Peyer's patch (tissue), 4 donors: ENCODE measurements at regions not wholly inside any gene's neighbourhood (a gene's known extent, or its start where the extent isn't known, plus 50 kb on each side); places are given as distances from the start of the nearest gene placed in this dataset.

Experiments used
- CTCF ChIP-seq, 6 experiments: fragments of 450-650 bp in 4 of 6; fragments of 200-600 bp in 2 of 6; sonication (generic) in 1 of 6; IDR thresholded peaks; one replicate each; pipeline ENCODE4 v1.5.1; 2017 to 2019; ENCODE audit warnings: antibody characterized with exemption in 6 of 6, mild to moderate bottlenecking in 3 of 6, moderate library complexity in 1 of 6
- POLR2A ChIP-seq, 2 donors: fragments of 450-650 bp; IDR thresholded peaks; one replicate each; pipeline ENCODE4 v1.5.1; 2017; ENCODE audit warnings: antibody characterized with exemption in 2 of 2, mild to moderate bottlenecking in 2 of 2, moderate library complexity in 2 of 2

- TF ChIP-seq POLR2A (IDR thresholded peaks at IDR 0.05): no peak
- no peak for TF ChIP-seq CTCF (IDR thresholded peaks at IDR 0.05)
Measured at GRCh38 chr10:78471326-78471722, 437.7 kb downstream of the RPS24 start.
